Epithelial cell of esophagus (primary cell): ENCODE measurements at regions not wholly inside any gene's neighbourhood (a gene's known extent, or its start where the extent isn't known, plus 50 kb on each side); places are given as distances from the start of the nearest gene placed in this dataset.

Source experiments
- DNase-seq: peaks from one replicate; pipeline ENCODE4 v3.0.0; 2010; ENCODE audit warnings: low read depth
- H3K4me3 ChIP-seq: 2 replicates; pipeline ENCODE4 v1.5.1; 2011; ENCODE audit warnings: mild to moderate bottlenecking, low read length, control low read depth
- TF ChIP-seq, protein P1 (sequence below): IDR thresholded peaks from 2 replicates; pipeline ENCODE4 v1.5.1; 2011; ENCODE audit warnings: low read depth, mild to moderate bottlenecking, low read length, control low read depth, inconsistent platforms; ENCODE audit not compliant: insufficient read depth; ENCODE audit errors: missing control alignments

DNA sequence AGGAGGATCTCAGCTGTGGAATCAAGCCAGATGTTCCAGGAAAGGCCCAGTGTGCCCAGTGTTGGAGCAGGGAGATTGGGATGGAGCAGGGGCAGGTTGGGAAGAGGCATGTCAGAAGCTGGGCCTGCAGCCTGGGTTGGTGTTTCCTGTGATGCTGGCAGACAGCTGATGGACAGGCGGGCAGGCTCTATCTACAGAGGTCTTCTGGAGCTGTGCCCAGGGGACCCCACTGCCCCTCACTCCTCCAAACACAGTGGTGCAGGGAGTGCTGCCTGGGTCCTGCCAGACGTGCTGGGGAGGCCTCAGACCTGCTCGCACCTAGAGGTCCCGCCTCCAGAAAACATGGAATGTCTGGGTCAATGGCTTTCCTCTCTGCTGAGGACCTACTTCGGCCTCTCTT is 182.9 kb upstream of the TCERG1L start:
- TF ChIP-seq, protein P1, sequence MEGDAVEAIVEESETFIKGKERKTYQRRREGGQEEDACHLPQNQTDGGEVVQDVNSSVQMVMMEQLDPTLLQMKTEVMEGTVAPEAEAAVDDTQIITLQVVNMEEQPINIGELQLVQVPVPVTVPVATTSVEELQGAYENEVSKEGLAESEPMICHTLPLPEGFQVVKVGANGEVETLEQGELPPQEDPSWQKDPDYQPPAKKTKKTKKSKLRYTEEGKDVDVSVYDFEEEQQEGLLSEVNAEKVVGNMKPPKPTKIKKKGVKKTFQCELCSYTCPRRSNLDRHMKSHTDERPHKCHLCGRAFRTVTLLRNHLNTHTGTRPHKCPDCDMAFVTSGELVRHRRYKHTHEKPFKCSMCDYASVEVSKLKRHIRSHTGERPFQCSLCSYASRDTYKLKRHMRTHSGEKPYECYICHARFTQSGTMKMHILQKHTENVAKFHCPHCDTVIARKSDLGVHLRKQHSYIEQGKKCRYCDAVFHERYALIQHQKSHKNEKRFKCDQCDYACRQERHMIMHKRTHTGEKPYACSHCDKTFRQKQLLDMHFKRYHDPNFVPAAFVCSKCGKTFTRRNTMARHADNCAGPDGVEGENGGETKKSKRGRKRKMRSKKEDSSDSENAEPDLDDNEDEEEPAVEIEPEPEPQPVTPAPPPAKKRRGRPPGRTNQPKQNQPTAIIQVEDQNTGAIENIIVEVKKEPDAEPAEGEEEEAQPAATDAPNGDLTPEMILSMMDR, result no peak
- H3K4me3 ChIP-seq, result no peak overlapping the region
- DNase-seq, result no peak

DNA sequence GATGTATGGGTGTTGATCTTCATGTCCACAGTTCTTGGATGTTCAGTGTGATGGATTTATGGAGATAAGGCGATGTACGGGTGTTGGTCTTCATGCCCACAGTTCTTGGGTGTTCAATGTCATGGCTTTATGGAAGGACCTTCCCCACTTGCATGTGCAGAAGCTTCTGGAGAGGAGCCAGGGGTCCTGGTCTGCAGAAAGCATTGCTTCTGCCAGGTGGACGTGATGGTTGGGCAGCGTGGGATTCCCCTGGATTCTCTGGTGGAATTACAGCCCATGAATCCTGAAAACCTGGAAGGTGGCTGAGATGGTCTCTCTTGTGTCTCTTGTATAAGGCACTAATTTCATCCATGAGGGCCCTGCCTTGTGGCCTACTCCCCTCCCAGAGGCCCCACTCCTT is 183.7 kb upstream of the TCERG1L start:
- TF ChIP-seq, protein P1, result no peak
- H3K4me3 ChIP-seq, result no peak overlapping the region
- no peak for DNase-seq

DNA sequence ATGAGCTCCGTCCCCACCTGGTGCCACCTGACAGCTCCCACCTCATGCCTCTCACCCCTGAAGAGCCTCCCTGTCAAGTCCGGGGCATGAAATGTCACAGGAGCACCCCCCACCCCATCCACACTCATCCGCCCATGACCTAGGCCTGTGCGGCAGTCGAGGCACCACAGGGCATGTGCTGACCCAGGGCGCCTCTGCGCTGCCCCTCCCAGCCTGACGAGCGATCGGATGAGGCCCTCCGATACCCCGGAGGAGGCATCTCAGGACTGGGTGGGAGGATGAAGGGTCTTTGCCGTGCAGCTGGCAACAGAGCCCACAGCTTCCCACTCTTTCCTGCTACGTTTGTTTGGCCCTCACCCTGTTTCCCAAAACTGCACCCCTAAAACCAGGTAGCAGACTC is 184.4 kb upstream of the TCERG1L start:
- H3K4me3 ChIP-seq, result no peak overlapping the region
- TF ChIP-seq, protein P1, result no peak
- no peak for DNase-seq

DNA sequence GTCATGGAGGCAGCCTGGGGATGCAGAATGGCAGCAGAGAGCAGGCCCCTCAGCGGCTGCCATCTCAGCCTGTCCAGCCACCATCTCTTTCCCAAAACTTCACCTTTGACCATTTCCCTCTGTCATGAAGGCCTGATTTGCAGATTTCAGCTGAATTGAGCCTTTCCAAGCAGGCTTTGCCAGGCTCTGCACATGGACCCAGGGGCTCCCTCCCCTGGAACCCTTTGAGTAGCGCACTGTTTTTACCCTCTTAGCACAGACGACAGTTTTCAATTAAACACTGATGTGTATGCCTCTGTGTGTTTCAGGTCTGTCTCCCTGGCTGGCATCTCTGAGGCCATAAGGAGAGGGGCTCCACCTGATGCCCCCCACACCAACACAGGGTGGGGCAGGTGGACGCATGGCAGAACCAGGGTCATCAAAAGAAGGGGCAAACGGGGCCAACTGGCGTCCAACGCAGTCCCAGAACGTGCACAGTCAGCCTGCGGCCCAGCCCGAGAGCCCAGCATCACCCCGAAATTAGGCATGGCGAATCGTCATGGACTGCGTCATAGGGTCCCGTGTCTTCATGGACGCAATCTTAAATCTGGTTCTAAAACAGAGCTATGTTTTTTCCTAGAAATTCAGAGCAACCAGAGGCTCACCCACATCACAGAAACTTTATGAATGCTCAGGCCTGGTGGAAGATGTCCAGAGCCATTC is 185.0 kb upstream of the TCERG1L start:
- DNase-seq, result no peak
- H3K4me3 ChIP-seq, result no peak overlapping the region
- TF ChIP-seq, protein P1, result no peak

DNA sequence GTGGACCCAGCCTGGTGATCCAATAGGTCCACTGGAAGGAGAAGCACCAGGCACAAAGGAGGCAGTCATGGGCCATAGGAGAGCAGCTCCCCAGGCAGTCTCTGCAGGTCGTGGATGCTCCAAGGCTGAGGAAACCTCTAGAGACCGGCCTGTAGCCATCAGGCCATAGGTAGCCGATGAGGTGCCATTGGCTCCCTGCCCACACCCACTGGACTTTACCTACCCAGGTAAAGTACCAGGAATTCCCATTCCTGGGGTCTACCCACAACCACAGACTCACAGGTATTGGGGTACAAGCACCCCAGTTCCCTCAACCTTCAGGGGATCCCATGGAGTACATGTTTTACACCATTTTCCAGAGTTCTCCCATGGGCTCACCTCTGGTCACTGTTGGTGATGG is 188.0 kb upstream of the TCERG1L start:
- DNase-seq, result no peak
- TF ChIP-seq, protein P1, result no peak

DNA sequence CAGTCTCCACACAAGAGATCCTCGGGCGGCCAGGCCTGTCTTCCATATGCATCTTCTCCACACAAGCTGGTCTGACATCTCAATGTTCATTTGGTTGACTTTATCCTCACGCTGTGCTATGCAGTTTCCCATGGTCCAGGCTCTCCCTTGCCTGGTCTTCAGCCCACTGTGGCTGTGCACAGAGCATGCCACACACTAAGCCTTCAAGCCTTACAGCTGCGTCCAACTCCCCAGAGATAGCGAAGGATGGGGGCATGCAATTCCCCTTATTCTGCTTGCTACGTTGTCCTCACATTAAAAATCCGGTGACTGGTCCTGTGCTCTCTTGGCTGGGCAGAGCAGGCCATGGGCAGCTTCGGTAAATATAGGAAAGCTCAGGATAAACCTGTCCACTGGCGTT is 188.7 kb upstream of the TCERG1L start:
- TF ChIP-seq, protein P1, result no peak
- DNase-seq, result no peak
- H3K4me3 ChIP-seq, result no peak overlapping the region

More for the DNA sequence above, 188.0 kb upstream of the TCERG1L start:
- no peak overlapping the region for H3K4me3 ChIP-seq

DNA sequence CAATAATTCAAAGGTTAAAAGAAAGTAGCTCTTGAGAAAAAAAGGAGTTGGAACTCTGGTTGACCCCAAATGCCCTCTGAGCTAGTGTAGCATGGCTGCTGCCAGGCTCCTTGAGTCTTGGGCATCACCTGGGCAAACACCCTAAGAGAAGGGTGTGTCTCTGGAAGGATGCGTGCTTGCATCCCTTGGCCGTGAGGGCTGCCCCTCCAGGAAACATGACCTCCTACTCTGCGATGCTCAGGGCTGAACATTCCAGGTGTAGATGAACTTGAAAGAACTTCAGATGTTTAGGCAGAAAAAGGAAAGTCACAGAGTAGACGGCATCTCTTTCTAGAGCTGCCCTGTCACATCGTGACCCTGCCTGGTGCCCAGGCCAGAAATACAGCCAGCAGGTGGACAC is 189.4 kb upstream of the TCERG1L start:
- no peak for DNase-seq
- TF ChIP-seq, protein P1, result no peak
- no peak overlapping the region for H3K4me3 ChIP-seq
